Loucy (cell line): ENCODE measurements at regions not wholly inside any gene's neighbourhood (a gene's known extent, or its start where the extent isn't known, plus 50 kb on each side); places are given as distances from the start of the nearest gene placed in this dataset.

Source experiments
- H2AFZ ChIP-seq: fragments of 200-600 bp; sonication (generic); 2 replicates; pipeline ENCODE4 v1.6.0; 2016; ENCODE audit warnings: antibody characterized with exemption, mild to moderate bottlenecking, low read length, moderate library complexity
- H3F3A ChIP-seq: fragments of 200-600 bp; 2 replicates; pipeline ENCODE4 v1.6.0; 2016; ENCODE audit warnings: antibody characterized with exemption, low read depth, mild to moderate bottlenecking
- H3K27me3 ChIP-seq: fragments of 200-600 bp; sonication (generic); 2 replicates; pipeline ENCODE4 v1.6.1; 2014; ENCODE audit warnings: low read length, mild to moderate bottlenecking; ENCODE audit not compliant: insufficient read depth, poor library complexity, severe bottlenecking
- H3K36me3 ChIP-seq: fragments of 200-600 bp; sonication (generic); 2 replicates; pipeline ENCODE4 v1.6.1; 2016; ENCODE audit warnings: low read length; ENCODE audit not compliant: insufficient read depth
- H3K4me1 ChIP-seq: fragments of 200-600 bp; sonication (generic); 2 replicates; pipeline ENCODE4 v1.5.1; 2014; ENCODE audit warnings: low read length, mild to moderate bottlenecking; ENCODE audit not compliant: insufficient read depth, poor library complexity, severe bottlenecking
- H3K4me2 ChIP-seq: fragments of 200-600 bp; sonication (generic); 2 replicates; pipeline ENCODE4 v1.6.0; 2014; ENCODE audit warnings: antibody characterized with exemption, low read length, low read depth, mild to moderate bottlenecking; ENCODE audit not compliant: poor library complexity, severe bottlenecking
- H3K4me3 ChIP-seq: fragments of 200-600 bp; sonication (generic); 2 replicates; pipeline ENCODE4 v1.5.1; 2014; ENCODE audit warnings: low read length, mild to moderate bottlenecking, mixed read lengths; ENCODE audit not compliant: poor library complexity, severe bottlenecking
- H3K79me2 ChIP-seq: fragments of 200-600 bp; sonication (generic); 2 replicates; pipeline ENCODE4 v1.6.1; 2014; ENCODE audit warnings: low read length; ENCODE audit not compliant: insufficient read depth
- H3K9ac ChIP-seq: fragments of 200-600 bp; sonication (generic); 2 replicates; pipeline ENCODE4 v1.6.0; 2014; ENCODE audit warnings: mild to moderate bottlenecking, low read depth, low read length, moderate library complexity; ENCODE audit not compliant: poor library complexity, severe bottlenecking
- H3K9me2 ChIP-seq: fragments of 200-600 bp; sonication (generic); replicated peaks from 2 replicates; pipeline ENCODE4 v1.6.1; 2016; ENCODE audit warnings: low read depth, low read length, mixed read lengths
- H3K9me3 ChIP-seq: fragments of 200-600 bp; sonication (generic); 2 replicates; pipeline ENCODE4 v1.6.1; 2014; ENCODE audit warnings: mild to moderate bottlenecking, antibody characterized with exemption, low read length, low read depth; ENCODE audit not compliant: insufficient read depth
- H4K20me1 ChIP-seq: fragments of 200-600 bp; sonication (generic); 2 replicates; pipeline ENCODE4 v1.6.0; 2014; ENCODE audit warnings: antibody characterized with exemption, low read length, mild to moderate bottlenecking; ENCODE audit not compliant: insufficient read depth, poor library complexity, severe bottlenecking
- EZH2phosphoT487 ChIP-seq: fragments of 200-600 bp; IDR thresholded peaks from 2 replicates; pipeline ENCODE4 v1.6.1; 2018; ENCODE audit warnings: antibody characterized with exemption, mild to moderate bottlenecking, moderate library complexity, borderline replicate concordance
- TF ChIP-seq, protein P1 (sequence below): fragments of 200-600 bp; sonication (generic); conservative IDR thresholded peaks from 2 replicates; pipeline ENCODE4 v1.5.1; 2014; ENCODE audit warnings: mild to moderate bottlenecking, antibody characterized with exemption, low read length

- H3F3A ChIP-seq = no peaks in the 10 kb centered on the region
- no peaks in the 10 kb centered on the region for H3K4me1 ChIP-seq
- H3K4me2 ChIP-seq = no peak overlapping the region
- H2AFZ ChIP-seq = no peak overlapping the region
- H4K20me1 ChIP-seq = no peaks in the 10 kb centered on the region
- H3K9me3 ChIP-seq = no peaks in the 10 kb centered on the region
- H3K9me2 ChIP-seq = 0 out of 2 replicates have a peak, but pooled peaks cover 4% of the 10 kb centered on the region
- no peak overlapping the region for H3K9ac ChIP-seq
- no peak for TF ChIP-seq EZH2phosphoT487
- TF ChIP-seq, protein P1, sequence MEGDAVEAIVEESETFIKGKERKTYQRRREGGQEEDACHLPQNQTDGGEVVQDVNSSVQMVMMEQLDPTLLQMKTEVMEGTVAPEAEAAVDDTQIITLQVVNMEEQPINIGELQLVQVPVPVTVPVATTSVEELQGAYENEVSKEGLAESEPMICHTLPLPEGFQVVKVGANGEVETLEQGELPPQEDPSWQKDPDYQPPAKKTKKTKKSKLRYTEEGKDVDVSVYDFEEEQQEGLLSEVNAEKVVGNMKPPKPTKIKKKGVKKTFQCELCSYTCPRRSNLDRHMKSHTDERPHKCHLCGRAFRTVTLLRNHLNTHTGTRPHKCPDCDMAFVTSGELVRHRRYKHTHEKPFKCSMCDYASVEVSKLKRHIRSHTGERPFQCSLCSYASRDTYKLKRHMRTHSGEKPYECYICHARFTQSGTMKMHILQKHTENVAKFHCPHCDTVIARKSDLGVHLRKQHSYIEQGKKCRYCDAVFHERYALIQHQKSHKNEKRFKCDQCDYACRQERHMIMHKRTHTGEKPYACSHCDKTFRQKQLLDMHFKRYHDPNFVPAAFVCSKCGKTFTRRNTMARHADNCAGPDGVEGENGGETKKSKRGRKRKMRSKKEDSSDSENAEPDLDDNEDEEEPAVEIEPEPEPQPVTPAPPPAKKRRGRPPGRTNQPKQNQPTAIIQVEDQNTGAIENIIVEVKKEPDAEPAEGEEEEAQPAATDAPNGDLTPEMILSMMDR = no peak
- no peaks in the 10 kb centered on the region for H3K36me3 ChIP-seq
- no peaks in the 10 kb centered on the region for H3K79me2 ChIP-seq
- no peak overlapping the region for H3K4me3 ChIP-seq
- no peaks in the 10 kb centered on the region for H3K27me3 ChIP-seq
Observed at GRCh38 chr2:145715601-145716000, 1195.7 kb upstream of the ZEB2 start.

- H3K9ac ChIP-seq = no peak overlapping the region
- no peak overlapping the region for H3K4me3 ChIP-seq
- H3K27me3 ChIP-seq = no peaks in the 10 kb centered on the region
- H4K20me1 ChIP-seq = no peaks in the 10 kb centered on the region
- H3K4me1 ChIP-seq = no peaks in the 10 kb centered on the region
- H3K9me3 ChIP-seq = no peaks in the 10 kb centered on the region
- no peak overlapping the region for H3K4me2 ChIP-seq
- H2AFZ ChIP-seq = no peak overlapping the region
- TF ChIP-seq, protein P1 = no peak
- no peak for TF ChIP-seq EZH2phosphoT487
- no peaks in the 10 kb centered on the region for H3K36me3 ChIP-seq
- H3F3A ChIP-seq = no peaks in the 10 kb centered on the region
- H3K79me2 ChIP-seq = no peaks in the 10 kb centered on the region
- H3K9me2 ChIP-seq = 0 out of 2 replicates have a peak, but pooled peaks cover 4% of the 10 kb centered on the region
Observed at GRCh38 chr2:145710303-145710702, 1190.4 kb upstream of the ZEB2 start.

DNA sequence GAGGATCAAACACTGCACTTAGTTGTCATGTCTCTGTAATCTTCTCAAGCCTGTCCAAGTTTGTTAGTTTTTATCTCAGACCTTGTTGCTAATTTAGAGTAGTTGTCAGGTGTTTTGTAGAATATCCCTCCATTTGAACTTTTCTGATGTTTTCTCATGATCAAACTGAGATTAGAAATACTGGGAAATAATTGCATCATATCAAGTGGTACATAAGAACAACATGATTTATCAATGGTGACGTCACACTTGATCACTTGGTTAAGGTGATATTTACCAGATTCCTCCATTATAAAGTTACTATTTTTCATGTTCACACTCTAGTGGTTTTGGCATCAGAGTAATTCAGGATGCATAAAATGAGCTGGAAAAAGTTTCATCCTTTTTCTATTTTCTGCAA lies 1182.4 kb upstream of the ZEB2 start:
- TF ChIP-seq, protein P1 = no peak
- no peaks in the 10 kb centered on the region for H4K20me1 ChIP-seq
- no peaks in the 10 kb centered on the region for H3K79me2 ChIP-seq
- no peaks in the 10 kb centered on the region for H3K4me1 ChIP-seq
- H3F3A ChIP-seq = no peaks in the 10 kb centered on the region
- no peaks in the 10 kb centered on the region for H3K36me3 ChIP-seq
- no peaks in the 10 kb centered on the region for H3K9me2 ChIP-seq
- no peak overlapping the region for H3K4me3 ChIP-seq
- no peaks in the 10 kb centered on the region for H3K9me3 ChIP-seq
- H3K27me3 ChIP-seq = no peaks in the 10 kb centered on the region
- H2AFZ ChIP-seq = no peak overlapping the region
- H3K4me2 ChIP-seq = no peak overlapping the region
- no peak overlapping the region for H3K9ac ChIP-seq
